Psoas muscle (tissue), 7 donors: ENCODE measurements at regions not wholly inside any gene's neighbourhood (a gene's known extent, or its start where the extent isn't known, plus 50 kb on each side); places are given as distances from the start of the nearest gene placed in this dataset.

Experiments used
- ATAC-seq, 4 donors: fragments of 200-7000 bp; cut with Tn5 transposase; one replicate each; pipeline ENCODE4 v1.9.1; 2020; ENCODE audit warnings: moderate library complexity in 3 of 4, mild to moderate bottlenecking in 2 of 4
- DNase-seq, 2 donors: peaks; one replicate each; pipeline ENCODE4 v3.0.0-alpha.2; 2020
- H3K27ac ChIP-seq: fragments of 200-600 bp; one replicate; pipeline ENCODE4 v1.8.0; 2022
- H3K27me3 ChIP-seq, 3 donors: fragments of 200-600 bp in 1 of 3; one replicate each; pipeline versions ENCODE4 v1.6.1 to v1.8.0; 2013 to 2022; ENCODE audit warnings: low read length in 2 of 3, mild to moderate bottlenecking in 2 of 3, moderate library complexity in 1 of 3; ENCODE audit not compliant: insufficient read depth in 3 of 3
- H3K36me3 ChIP-seq, 2 donors: fragments of 200-600 bp in 1 of 2; one replicate each; pipeline versions ENCODE4 v1.6.1 to v1.8.0; 2013 to 2022; ENCODE audit warnings: low read depth in 1 of 2, mild to moderate bottlenecking in 1 of 2, moderate library complexity in 1 of 2; ENCODE audit not compliant: insufficient read depth in 1 of 2
- H3K4me1 ChIP-seq: fragments of 200-600 bp; one replicate; pipeline ENCODE4 v1.8.0; 2022
- H3K4me3 ChIP-seq: fragments of 200-600 bp; one replicate; pipeline ENCODE4 v1.8.0; 2022; ENCODE audit warnings: mild to moderate bottlenecking
- H3K9me3 ChIP-seq: fragments of 200-600 bp; one replicate; pipeline ENCODE4 v1.8.0; 2022
- CTCF ChIP-seq: fragments of 200-600 bp; IDR thresholded peaks from one replicate; pipeline ENCODE4 v1.8.0; 2022; ENCODE audit warnings: antibody characterized with exemption
- WGBS, 3 donors: extraction: QIAGEN DNeasy Blood & Tissue Kit; methylation state at CpG; one replicate each; pipeline versions ENCODE4 v1.1.6 to v1.1.7; 2013; 5-methylcytosine and 5-hydroxymethylcytosine counted together
- intact Hi-C, 2 donors: fragments of 100-400 bp; cut with DNase I; formaldehyde crosslinking; loops; one replicate each; pipeline versions ENCODE4 v1.11.0 to v1.14.2; 2022
- donor health status: healthy with polysubstance abuse.
- donor health status: DM: no; HTN: no; CAD: no; lungs with moderate emphysema.
- donor health status: Bipolar disorder and iron deficiency.
- donor health status: healthy.
- donor health status: DM: yes; HTN: yes; CAD: no.
- donor health status: DM: no; HTN: no; CAD: no.
- donor health status: DM: yes; HTN: yes; CAD: no.

- no peak overlapping the region for H3K4me3 ChIP-seq
- WGBS, 3 donors: 76 to 79% (median 78%) methylated on average over 5 of the region's 5 CpGs
- H3K4me1 ChIP-seq: no peaks in the 10 kb centered on the region
- ATAC-seq (no peak), DNase-seq (no peak)
- intact Hi-C loops: no loop called here
- H3K27ac ChIP-seq: no peak overlapping the region
- H3K36me3 ChIP-seq: no peaks in the 10 kb centered on the region
- H3K9me3 ChIP-seq: peaks cover 9% of the 10 kb centered on the region
- no peak for TF ChIP-seq CTCF
- no peaks in the 10 kb centered on the region for H3K27me3 ChIP-seq
These were observed 1085.8 kb upstream of the AUTS2 start for GRCh38 chr7:68512466-68512865.

GRCh38 chr7:68518060-68518459 is 1080.2 kb upstream of the AUTS2 start:
- no peak for ATAC-seq
- H3K27me3 ChIP-seq: peaks cover 0 to 2% (median 0%) of the 10 kb centered on the region in 3 donors
- DNase-seq: no peak
- WGBS, 3 donors: 91 to 94% (median 92%) methylated on average over 4 of the region's 4 CpGs
- no peaks in the 10 kb centered on the region for H3K4me1 ChIP-seq
- H3K9me3 ChIP-seq: no peaks in the 10 kb centered on the region
- intact Hi-C loops: no loop called here
- H3K27ac ChIP-seq: no peak overlapping the region
- TF ChIP-seq CTCF: no peak
- H3K4me3 ChIP-seq: no peak overlapping the region
- H3K36me3 ChIP-seq: no peaks in the 10 kb centered on the region

GRCh38 chr7:68524126-68524525 is 1074.1 kb upstream of the AUTS2 start:
- H3K4me3 ChIP-seq: no peak overlapping the region
- no peaks in the 10 kb centered on the region for H3K9me3 ChIP-seq
- TF ChIP-seq CTCF: no peak
- ATAC-seq (no peak), DNase-seq (no peak)
- no peak overlapping the region for H3K27ac ChIP-seq
- H3K27me3 ChIP-seq: peaks cover 0 to 2% (median 0%) of the 10 kb centered on the region in 3 donors
- H3K36me3 ChIP-seq: no peaks in the 10 kb centered on the region
- WGBS, 3 donors: 53 to 70% (median 55%) methylated on average over 3 of the region's 3 CpGs
- H3K4me1 ChIP-seq: no peaks in the 10 kb centered on the region
- intact Hi-C loops: no loop called here

- TF ChIP-seq CTCF: no peak
- H3K27ac ChIP-seq: no peak overlapping the region
- DNase-seq (no peak), ATAC-seq (no peak)
- 87 to 90% (median 88%) methylated on average over 4 of the region's 4 CpGs for WGBS, 3 donors
- intact Hi-C loops: no loop called here
- H3K27me3 ChIP-seq: no peaks in the 10 kb centered on the region
- H3K4me1 ChIP-seq: no peaks in the 10 kb centered on the region
- H3K4me3 ChIP-seq: no peak overlapping the region
- H3K9me3 ChIP-seq: no peaks in the 10 kb centered on the region
- no peaks in the 10 kb centered on the region for H3K36me3 ChIP-seq
These were observed 1069.1 kb upstream of the AUTS2 start for GRCh38 chr7:68529221-68529620.

GRCh38 chr7:68535266-68535665 is 1063.0 kb upstream of the AUTS2 start:
- ATAC-seq (no peak), DNase-seq (no peak)
- H3K27ac ChIP-seq: no peak overlapping the region
- no peaks in the 10 kb centered on the region for H3K36me3 ChIP-seq
- TF ChIP-seq CTCF: no peak
- no peaks in the 10 kb centered on the region for H3K27me3 ChIP-seq
- no peak overlapping the region for H3K4me3 ChIP-seq
- H3K9me3 ChIP-seq: no peaks in the 10 kb centered on the region
- intact Hi-C loops: no loop called here
- H3K4me1 ChIP-seq: no peaks in the 10 kb centered on the region
- WGBS, 3 donors: 90 to 91% (median 91%) methylated on average over 16 to 22 of the region's 22 CpGs
